Osteocyte (in vitro differentiated cells): ENCODE measurements at regions not wholly inside any gene's neighbourhood (a gene's known extent, or its start where the extent isn't known, plus 50 kb on each side); places are given as distances from the start of the nearest gene placed in this dataset.

Source experiments
- DNase-seq: peaks from one replicate; pipeline ENCODE4 v3.0.0; 2021; ENCODE audit warnings: mixed read lengths; ENCODE audit not compliant: unreplicated experiment; ENCODE audit errors: extremely low spot score
- H3K27ac Mint-ChIP-seq: one replicate; pipeline ENCODE4 v1.8.0; 2021; ENCODE audit warnings: mild to moderate bottlenecking, mixed read lengths; ENCODE audit not compliant: unreplicated experiment
- H3K27me3 Mint-ChIP-seq: one replicate; pipeline ENCODE4 v1.8.0; 2021; ENCODE audit warnings: mixed read lengths; ENCODE audit not compliant: unreplicated experiment
- H3K36me3 Mint-ChIP-seq: one replicate; pipeline ENCODE4 v1.8.0; 2021; ENCODE audit warnings: mixed read lengths; ENCODE audit not compliant: unreplicated experiment
- H3K4me1 Mint-ChIP-seq: one replicate; pipeline ENCODE4 v1.8.0; 2021; ENCODE audit warnings: mixed read lengths; ENCODE audit not compliant: unreplicated experiment
- H3K4me3 Mint-ChIP-seq: one replicate; pipeline ENCODE4 v1.8.0; 2021; ENCODE audit warnings: mild to moderate bottlenecking, moderate library complexity, mixed read lengths; ENCODE audit not compliant: unreplicated experiment
- H3K9me3 Mint-ChIP-seq: one replicate; pipeline ENCODE4 v1.8.0; 2021; ENCODE audit warnings: mixed read lengths; ENCODE audit not compliant: unreplicated experiment
- CTCF ChIP-seq: fragments of 200-600 bp; sonication (generic); IDR thresholded peaks from 2 replicates; pipeline ENCODE4 v1.5.0; 2021; ENCODE audit warnings: antibody characterized with exemption, mild to moderate bottlenecking, moderate library complexity

- Mint-ChIP-seq H3K4me3 (no peak overlapping the region), H3K27ac (no peak overlapping the region), H3K36me3 (no peaks in the 10 kb centered on the region), H3K4me1 (no peaks in the 10 kb centered on the region), H3K27me3 (no peaks in the 10 kb centered on the region), H3K9me3 (peaks cover 45% of the 10 kb centered on the region)
- no peak for TF ChIP-seq CTCF
- DNase-seq, result peak; percentile 56
Measured at GRCh38 chr1:5338466-5338865, 653.8 kb downstream of the NPHP4 start.

GRCh38 chr1:5333291-5333690, 658.9 kb downstream of the NPHP4 start:
- no peaks in the 10 kb centered on the region for H3K27me3 Mint-ChIP-seq
- no peaks in the 10 kb centered on the region for H3K36me3 Mint-ChIP-seq
- TF ChIP-seq CTCF, result no peak
- H3K27ac Mint-ChIP-seq, result no peak overlapping the region
- H3K4me1 Mint-ChIP-seq, result no peaks in the 10 kb centered on the region
- H3K9me3 Mint-ChIP-seq, result peaks cover 45% of the 10 kb centered on the region
- peak; percentile 8 for DNase-seq
- H3K4me3 Mint-ChIP-seq, result no peak overlapping the region

- Mint-ChIP-seq H3K4me1 (no peaks in the 10 kb centered on the region), H3K27me3 (no peaks in the 10 kb centered on the region), H3K9me3 (peaks cover 43% of the 10 kb centered on the region), H3K4me3 (no peak overlapping the region), H3K36me3 (no peaks in the 10 kb centered on the region), H3K27ac (no peak overlapping the region)
- no peak for TF ChIP-seq CTCF
- DNase-seq, result peak; percentile 80
Measured at GRCh38 chr1:5331101-5331500, 661.1 kb downstream of the NPHP4 start.

GRCh38 chr1:5329068-5329739, 663.0 kb downstream of the NPHP4 start:
- Mint-ChIP-seq H3K9me3 (peaks cover 55% of the 10 kb centered on the region), H3K27me3 (no peaks in the 10 kb centered on the region), H3K27ac (no peak overlapping the region), H3K4me3 (no peak overlapping the region), H3K36me3 (no peaks in the 10 kb centered on the region), H3K4me1 (no peaks in the 10 kb centered on the region)
- no peak for TF ChIP-seq CTCF
- DNase-seq, result no peak

- no peaks in the 10 kb centered on the region for H3K36me3 Mint-ChIP-seq
- no peak overlapping the region for H3K27ac Mint-ChIP-seq
- TF ChIP-seq CTCF, result no peak
- H3K4me1 Mint-ChIP-seq, result no peaks in the 10 kb centered on the region
- H3K9me3 Mint-ChIP-seq, result peaks cover 65% of the 10 kb centered on the region
- H3K4me3 Mint-ChIP-seq, result no peak overlapping the region
- DNase-seq, result no peak
- H3K27me3 Mint-ChIP-seq, result no peaks in the 10 kb centered on the region
Measured at GRCh38 chr1:5324883-5325282, 667.3 kb downstream of the NPHP4 start.
